ENCODE measurements at regions not wholly inside any gene's neighbourhood (a gene's known extent, or its start where the extent isn't known, plus 50 kb on each side); places are given as distances from the start of the nearest gene placed in this dataset.

GRCh38 chr2:77652499-77652898 lies 130.3 kb upstream of the LRRTM4 start:
- TF ChIP-seq CTCF (conservative IDR thresholded peaks at IDR 0.05): no peak
- no peak for TF ChIP-seq EZH2 (IDR thresholded peaks at IDR 0.05; ENCODE audit: low read depth)

Data from PC-9 (cell line).